22Rv1 (cell line): ENCODE measurements at regions not wholly inside any gene's neighbourhood (a gene's known extent, or its start where the extent isn't known, plus 50 kb on each side); places are given as distances from the start of the nearest gene placed in this dataset.

Experiments
- ZFX ChIP-seq: fragments of 450-650 bp; IDR thresholded peaks from 2 replicates; pipeline ENCODE4 v1.6.1; 2017; ENCODE audit warnings: antibody characterized with exemption, borderline replicate concordance
- TF ChIP-seq, protein P1 (sequence below): fragments of 450-650 bp; IDR thresholded peaks from 2 replicates; pipeline ENCODE4 v1.5.1; 2017; ENCODE audit warnings: mild to moderate bottlenecking

DNA sequence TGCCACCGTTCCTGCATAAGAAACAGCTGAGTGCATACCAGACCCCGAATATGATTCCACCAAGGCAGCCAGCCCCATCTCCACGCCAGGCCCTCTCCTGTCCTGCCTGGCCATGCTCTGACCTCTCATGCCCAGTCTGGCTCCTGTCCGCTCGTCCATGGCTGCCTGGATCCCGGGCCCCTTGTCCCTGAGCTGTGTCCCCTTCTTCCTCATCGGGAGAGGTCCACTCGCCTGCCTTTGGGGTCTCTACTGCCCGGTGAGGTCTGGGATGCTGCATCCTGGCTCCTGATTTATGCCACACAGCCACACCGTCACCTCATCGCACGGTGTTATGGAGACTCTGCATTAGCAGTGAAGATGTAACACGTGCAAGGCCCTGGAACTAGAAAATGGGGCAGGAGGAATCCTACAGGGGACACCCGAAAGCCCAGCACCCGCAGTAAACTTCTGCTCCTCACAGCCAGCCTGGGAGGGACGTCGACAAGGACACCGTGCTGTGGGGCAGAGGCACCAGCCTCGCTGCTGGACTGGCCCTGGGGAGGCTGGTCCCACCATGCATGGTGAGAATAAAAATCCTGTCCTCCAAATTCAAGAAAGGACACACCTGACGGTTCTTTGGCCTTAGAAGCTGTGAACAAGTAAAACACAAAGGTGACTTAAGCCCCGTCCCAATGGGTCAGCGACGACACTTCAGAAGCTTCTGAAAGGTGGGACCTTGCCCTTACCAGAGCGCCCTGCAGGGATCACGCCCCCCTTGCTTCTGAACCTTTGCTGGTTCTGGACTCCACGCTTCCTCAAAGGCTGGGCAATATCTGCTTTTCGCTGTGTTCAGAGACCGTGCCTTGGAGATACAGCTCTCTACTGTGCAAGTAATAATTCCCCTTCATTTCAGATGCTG is 103.0 kb downstream of the DLL1 start:
- TF ChIP-seq, protein P1, sequence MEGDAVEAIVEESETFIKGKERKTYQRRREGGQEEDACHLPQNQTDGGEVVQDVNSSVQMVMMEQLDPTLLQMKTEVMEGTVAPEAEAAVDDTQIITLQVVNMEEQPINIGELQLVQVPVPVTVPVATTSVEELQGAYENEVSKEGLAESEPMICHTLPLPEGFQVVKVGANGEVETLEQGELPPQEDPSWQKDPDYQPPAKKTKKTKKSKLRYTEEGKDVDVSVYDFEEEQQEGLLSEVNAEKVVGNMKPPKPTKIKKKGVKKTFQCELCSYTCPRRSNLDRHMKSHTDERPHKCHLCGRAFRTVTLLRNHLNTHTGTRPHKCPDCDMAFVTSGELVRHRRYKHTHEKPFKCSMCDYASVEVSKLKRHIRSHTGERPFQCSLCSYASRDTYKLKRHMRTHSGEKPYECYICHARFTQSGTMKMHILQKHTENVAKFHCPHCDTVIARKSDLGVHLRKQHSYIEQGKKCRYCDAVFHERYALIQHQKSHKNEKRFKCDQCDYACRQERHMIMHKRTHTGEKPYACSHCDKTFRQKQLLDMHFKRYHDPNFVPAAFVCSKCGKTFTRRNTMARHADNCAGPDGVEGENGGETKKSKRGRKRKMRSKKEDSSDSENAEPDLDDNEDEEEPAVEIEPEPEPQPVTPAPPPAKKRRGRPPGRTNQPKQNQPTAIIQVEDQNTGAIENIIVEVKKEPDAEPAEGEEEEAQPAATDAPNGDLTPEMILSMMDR = no peak
- TF ChIP-seq ZFX = no peak
